Lower lobe of right lung (tissue), 2 donors: ENCODE measurements at regions not wholly inside any gene's neighbourhood (a gene's known extent, or its start where the extent isn't known, plus 50 kb on each side); places are given as distances from the start of the nearest gene placed in this dataset.

Source experiments
- ATAC-seq, 2 donors: fragments of 200-7000 bp; cut with Tn5 transposase; one replicate each; pipeline ENCODE4 v1.9.1; 2020 to 2022; ENCODE audit warnings: mild to moderate bottlenecking in 2 of 2, moderate library complexity in 2 of 2
- DNase-seq: peaks from one replicate; pipeline ENCODE4 v3.0.0-alpha.2; 2020
- H3K27ac ChIP-seq: fragments of 200-600 bp; one replicate; pipeline ENCODE4 v1.8.0; 2022
- H3K27me3 ChIP-seq: fragments of 200-600 bp; one replicate; pipeline ENCODE4 v1.8.0; 2022; ENCODE audit warnings: low read depth
- H3K36me3 ChIP-seq: fragments of 200-600 bp; one replicate; pipeline ENCODE4 v1.8.0; 2022; ENCODE audit warnings: mild to moderate bottlenecking
- H3K4me1 ChIP-seq: fragments of 200-600 bp; one replicate; pipeline ENCODE4 v1.8.0; 2022
- H3K4me3 ChIP-seq: fragments of 200-600 bp; one replicate; pipeline ENCODE4 v1.8.0; 2022; ENCODE audit warnings: mild to moderate bottlenecking
- H3K9me3 ChIP-seq: fragments of 200-600 bp; one replicate; pipeline ENCODE4 v1.8.0; 2022
- CTCF ChIP-seq: fragments of 200-600 bp; IDR thresholded peaks from one replicate; pipeline ENCODE4 v1.8.0; 2022; ENCODE audit warnings: antibody characterized with exemption, mild to moderate bottlenecking
- intact Hi-C: fragments of 100-400 bp; cut with DNase I; formaldehyde crosslinking; loops from one replicate; pipeline ENCODE4 v1.11.0; 2022
- donor health status: DM: no; HTN: yes; CAD: no; lungs with severe emphysema.

GRCh38 chr20:55667955-55668354, 337.4 kb downstream of the CBLN4 start:
- Histone ChIP-seq H3K27me3 (no peaks in the 10 kb centered on the region), H3K4me1 (no peaks in the 10 kb centered on the region), H3K4me3 (no peak overlapping the region), H3K9me3 (no peaks in the 10 kb centered on the region), H3K36me3 (no peaks in the 10 kb centered on the region), H3K27ac (no peak overlapping the region)
- TF ChIP-seq CTCF, result no peak
- DNase-seq (no peak), ATAC-seq (no peak)
- intact Hi-C loops, result no loop called here

- intact Hi-C loops, result no loop called here
- no peak overlapping the region for H3K27ac ChIP-seq
- no peaks in the 10 kb centered on the region for H3K36me3 ChIP-seq
- DNase-seq (no peak), ATAC-seq (no peak)
- no peaks in the 10 kb centered on the region for H3K9me3 ChIP-seq
- H3K4me1 ChIP-seq, result no peaks in the 10 kb centered on the region
- no peak overlapping the region for H3K4me3 ChIP-seq
- no peaks in the 10 kb centered on the region for H3K27me3 ChIP-seq
- no peak for TF ChIP-seq CTCF
Observed at GRCh38 chr20:55667024-55667423, 338.3 kb downstream of the CBLN4 start.

- no peak overlapping the region for H3K4me3 ChIP-seq
- H3K27ac ChIP-seq, result no peak overlapping the region
- ATAC-seq (no peak), DNase-seq (no peak)
- H3K27me3 ChIP-seq, result no peaks in the 10 kb centered on the region
- TF ChIP-seq CTCF, result no peak
- intact Hi-C loops, result no loop called here
- H3K9me3 ChIP-seq, result no peaks in the 10 kb centered on the region
- no peaks in the 10 kb centered on the region for H3K36me3 ChIP-seq
- H3K4me1 ChIP-seq, result no peaks in the 10 kb centered on the region
Observed at GRCh38 chr20:55656231-55656775, 349.0 kb downstream of the CBLN4 start.

- intact Hi-C loops, result no loop called here
- Histone ChIP-seq H3K4me3 (no peak overlapping the region), H3K27ac (no peak overlapping the region), H3K27me3 (no peaks in the 10 kb centered on the region), H3K36me3 (no peaks in the 10 kb centered on the region), H3K9me3 (no peaks in the 10 kb centered on the region), H3K4me1 (no peaks in the 10 kb centered on the region)
- no peak for ATAC-seq
- DNase-seq, result no peak
- no peak for TF ChIP-seq CTCF
Observed at GRCh38 chr20:55650657-55651360, 354.5 kb downstream of the CBLN4 start.

GRCh38 chr20:55649254-55649653, 356.1 kb downstream of the CBLN4 start:
- Histone ChIP-seq H3K27me3 (no peaks in the 10 kb centered on the region), H3K27ac (no peak overlapping the region), H3K4me1 (no peaks in the 10 kb centered on the region), H3K36me3 (no peaks in the 10 kb centered on the region), H3K4me3 (no peak overlapping the region), H3K9me3 (no peaks in the 10 kb centered on the region)
- TF ChIP-seq CTCF, result no peak
- DNase-seq, result no peak
- no peak for ATAC-seq
- intact Hi-C loops, result no loop called here
